IPS DF 19.7 (cell line): ENCODE measurements at regions not wholly inside any gene's neighbourhood (a gene's known extent, or its start where the extent isn't known, plus 50 kb on each side); places are given as distances from the start of the nearest gene placed in this dataset.
"Not testable (repeated sequence)": the region's sequence is repeated elsewhere in the genome, so short reads cannot be mapped to it uniquely, and the experiment has no call there.

Source experiments
- DNase-seq: peaks from one replicate; pipeline ENCODE4 v3.0.0-alpha.2; 2013; ENCODE audit warnings: low read depth, low spot score

DNA sequence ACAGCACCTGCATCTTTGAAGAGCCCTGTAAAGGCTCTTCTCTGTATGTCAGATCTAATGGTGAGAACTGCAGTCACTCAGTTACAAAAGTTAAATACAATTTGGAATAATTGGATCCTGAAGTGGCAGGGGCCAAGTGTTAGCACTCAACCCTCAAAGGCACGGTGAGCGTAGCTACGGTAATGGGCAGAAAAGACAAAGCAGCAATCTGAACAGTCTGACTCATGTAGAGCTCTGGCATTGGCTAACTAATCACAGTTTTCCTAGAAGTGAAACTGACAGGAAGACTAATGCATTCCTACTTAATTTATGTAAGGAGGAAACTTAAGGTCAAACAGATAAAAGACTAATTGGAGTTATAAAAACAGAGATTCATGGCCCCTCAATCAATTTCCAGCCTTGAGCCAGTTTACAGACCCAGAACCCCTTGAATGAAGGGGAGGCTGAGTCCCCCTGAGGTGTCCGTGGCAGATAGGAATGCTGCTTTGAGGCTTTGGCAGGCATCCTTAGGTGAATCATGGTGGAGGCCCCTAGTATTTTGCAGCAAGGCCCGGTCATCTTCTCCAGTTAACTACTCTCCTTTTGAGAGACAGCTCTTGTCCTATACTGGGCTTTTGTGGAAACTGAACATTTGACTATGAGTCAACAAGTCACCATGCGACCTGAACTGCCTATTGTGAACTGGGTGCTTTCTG lies 450.7 kb downstream of the ZNF33B start:
- DNase-seq, result not testable (repeated sequence)

DNA sequence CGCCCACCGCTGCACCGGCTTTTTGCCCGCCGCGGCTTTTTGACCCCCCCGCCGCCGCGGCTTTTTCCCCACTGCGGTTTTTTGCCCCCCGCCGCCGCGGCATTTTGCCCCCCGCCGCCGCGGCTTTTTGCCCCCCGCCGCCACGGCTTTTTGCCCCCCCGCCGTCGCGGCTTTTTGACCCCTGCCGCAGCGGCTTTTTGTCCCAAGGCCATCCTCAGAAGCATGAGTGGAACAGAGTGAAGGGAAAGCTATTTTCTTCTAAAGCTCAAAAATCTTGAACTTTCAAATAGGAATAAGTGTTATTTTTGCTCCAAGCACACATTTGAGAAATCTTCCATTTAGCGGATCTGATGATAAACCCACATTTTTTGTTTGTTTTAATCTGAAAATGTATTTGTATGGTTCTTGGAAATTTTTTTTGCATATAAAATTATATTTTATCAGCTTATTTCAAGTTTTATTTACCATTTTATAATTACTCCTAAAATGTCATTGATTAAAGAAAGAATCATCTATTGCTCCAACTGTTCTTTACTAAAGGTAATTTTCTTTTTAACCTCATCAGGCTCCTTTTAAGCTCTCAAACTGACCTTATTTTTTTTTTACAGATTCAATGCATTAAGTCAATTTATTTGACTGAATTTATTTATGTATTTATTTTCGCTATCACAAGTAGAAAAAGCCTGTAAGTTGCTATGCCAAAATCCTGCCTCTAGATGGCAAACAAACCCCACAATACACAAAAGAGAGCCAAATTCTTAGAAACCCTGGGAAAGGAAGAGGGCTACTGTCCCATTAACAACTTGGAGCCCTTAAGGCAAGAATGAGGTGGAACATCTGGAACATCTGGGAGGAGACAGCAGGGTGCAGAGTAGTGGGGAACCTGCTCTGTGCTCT lies 460.3 kb downstream of the ZNF33B start:
- not testable (repeated sequence) for DNase-seq

DNA sequence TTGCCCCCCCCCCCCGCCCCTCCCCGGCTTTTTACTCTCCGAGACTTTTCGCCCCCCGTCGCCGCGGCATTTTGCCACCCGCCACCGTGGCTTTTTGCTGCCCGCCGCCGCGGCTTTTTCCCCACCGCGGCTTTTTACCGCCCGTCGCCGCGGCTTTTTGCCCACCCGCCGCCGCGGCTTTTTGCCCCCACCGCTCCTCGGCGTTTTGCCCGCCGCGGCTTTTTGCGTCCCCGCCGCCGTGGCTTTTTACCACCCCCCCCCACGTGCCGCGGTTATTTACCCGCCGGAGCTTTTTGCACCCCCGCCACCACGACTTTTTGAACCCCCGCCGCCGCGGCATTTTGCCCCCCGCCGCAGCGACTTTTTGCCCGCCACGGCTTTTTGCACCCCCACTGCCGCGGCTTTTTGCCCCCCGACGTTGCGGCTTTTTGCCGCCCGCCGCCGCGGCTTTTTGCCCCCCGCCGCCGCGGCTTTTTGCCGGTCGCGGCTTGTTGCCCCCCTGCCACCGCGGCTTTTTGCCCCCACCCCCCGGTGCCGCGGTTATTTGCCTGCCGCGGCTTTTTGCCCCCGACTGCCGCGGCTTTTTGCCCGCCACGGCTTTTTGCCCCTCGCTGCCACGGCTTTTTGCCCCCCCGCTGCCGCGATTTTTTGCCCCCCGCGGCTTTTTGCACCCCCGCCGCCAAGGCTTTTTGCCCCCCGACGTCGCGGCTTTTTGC lies 461.1 kb downstream of the ZNF33B start:
- no peak for DNase-seq

DNA sequence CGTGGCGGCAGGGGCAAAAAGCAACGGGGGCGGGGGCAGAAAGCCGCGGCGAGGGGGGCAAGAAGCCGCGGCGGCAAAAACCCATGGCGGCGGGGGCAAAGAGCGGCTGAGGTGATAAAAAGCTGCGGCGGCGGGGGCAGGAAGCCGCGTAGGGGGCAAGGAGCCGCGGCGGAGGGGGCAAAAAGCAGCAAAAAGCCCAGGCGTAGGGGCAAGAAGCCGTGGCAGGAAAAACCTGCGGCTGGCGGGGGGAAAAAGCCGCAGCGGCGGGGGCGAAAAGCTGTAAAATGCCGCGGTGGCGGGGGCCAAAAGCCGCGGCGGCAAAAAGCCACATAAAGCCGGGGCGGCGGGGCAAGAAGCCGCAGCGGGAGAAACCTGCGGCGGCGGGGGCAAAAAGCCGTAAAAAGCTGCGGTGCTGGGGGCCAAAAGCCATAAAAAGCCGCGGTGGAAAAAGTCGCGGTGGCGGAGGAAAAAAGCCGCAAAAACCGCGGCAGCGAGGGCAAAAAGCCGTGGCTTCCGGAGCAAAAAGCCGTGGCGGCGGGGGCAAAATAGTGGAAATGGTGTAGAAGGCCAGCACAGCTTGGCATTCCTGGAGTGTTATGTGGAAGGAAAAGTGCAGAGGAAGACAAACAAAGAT lies 487.8 kb downstream of the ZNF33B start:
- DNase-seq, result no peak

DNA sequence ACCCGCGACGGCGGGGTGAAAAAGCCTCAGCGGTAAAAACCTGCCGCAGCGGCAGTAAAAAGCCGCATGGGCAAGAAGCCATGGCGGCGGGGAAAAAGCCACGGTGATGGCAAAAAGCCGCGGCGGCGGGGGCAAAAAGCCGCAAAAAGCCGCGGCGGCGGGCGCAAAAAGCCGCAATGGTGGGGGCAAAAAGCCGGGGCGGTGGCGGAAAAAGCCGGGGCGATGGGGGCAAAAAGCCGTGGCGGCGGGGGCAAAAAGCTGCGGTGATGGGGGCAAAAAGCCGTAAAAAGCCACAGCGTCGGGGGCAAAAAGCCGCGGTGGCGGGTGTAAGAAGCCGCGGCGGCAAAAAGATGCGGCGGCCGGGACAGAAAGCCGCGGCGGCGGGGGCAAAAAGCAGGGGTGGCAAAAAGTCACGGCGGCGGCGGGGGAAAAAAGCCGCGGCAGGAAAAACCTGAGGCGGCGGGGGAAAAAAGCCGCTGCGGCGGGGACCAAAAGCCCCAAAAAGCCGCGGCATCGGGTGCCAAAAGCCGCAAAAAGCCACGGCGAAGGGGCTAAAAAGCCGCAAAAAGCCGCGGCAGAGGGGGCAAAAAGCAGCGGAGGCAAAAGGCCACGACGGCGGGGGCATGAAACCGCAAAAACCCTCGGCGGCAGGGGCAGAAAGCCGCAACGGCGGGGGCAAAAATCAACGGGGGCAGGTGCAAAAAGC lies 488.5 kb downstream of the ZNF33B start:
- DNase-seq, result no peak

DNA sequence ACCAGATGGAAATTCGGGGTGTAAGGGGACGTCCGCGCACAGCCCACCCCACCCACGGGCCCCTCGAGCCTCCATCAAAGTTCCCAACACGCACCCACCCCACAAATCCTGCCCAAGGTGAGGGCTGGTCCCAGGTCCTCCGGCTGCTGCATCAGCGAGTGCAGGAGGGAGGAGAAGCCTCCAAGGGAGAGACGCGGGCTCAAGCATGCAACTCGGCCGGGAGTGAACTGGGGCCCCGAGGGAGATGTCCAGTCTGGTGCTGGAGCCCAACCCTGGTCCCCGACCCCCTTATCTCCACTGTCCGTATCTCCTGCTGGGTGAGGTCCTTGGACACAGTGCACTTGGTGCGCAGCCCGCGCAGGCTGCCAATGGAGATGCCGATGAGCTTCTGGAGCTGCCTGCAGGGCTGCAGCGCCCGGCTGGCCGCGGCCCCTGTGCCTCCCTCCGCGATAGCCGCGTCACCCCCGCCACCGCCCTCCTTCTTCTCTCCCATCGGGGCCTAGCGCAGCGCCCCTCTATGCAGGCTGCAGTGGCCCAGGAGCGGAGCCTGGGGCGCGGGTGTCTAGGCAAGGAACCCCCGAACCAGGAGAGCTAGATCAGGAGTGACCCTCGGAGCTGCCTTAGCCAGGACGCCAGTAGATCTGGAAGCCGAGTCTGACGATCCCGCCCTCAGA lies 489.2 kb downstream of the ZNF33B start:
- no peak for DNase-seq

DNA sequence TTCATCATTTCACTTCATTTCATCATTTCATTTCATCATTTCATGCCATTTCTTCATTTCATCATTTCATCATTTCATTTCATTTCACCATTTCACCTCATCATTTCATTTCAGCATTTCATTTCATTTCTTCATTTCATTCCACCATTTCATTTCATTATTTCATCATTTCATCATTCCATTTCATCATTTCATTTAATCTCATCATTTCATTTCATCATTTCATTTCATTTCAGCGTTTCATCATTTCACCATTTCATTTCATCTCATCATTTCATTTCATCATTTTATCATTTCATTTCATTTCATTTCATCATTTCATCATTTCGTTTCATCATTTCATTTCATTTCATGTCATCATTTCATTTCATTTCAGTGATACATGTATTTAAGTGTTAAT lies 492.2 kb downstream of the ZNF33B start:
- not testable (repeated sequence) for DNase-seq

DNA sequence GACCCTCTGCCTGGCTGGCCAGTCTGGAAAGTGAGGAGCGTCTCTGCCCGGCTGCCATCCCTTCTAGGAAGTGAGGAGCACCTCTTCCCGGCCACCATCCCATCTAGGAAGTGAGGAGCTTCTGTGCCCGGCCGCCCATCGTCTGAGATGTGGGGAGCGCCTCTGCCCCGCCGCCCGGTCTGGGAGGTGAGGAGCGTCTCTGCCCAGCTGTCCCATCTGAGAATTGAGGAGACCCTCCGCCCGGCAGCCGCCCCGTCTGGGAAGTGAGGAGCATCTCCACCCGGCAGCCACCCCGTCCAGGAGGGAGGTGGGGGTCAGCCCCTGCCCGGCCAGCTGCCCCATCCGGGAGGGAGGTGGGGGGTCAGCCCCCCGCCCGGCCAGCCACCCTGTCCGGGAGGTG lies 500.3 kb downstream of the ZNF33B start:
- DNase-seq, result not testable (repeated sequence)

DNA sequence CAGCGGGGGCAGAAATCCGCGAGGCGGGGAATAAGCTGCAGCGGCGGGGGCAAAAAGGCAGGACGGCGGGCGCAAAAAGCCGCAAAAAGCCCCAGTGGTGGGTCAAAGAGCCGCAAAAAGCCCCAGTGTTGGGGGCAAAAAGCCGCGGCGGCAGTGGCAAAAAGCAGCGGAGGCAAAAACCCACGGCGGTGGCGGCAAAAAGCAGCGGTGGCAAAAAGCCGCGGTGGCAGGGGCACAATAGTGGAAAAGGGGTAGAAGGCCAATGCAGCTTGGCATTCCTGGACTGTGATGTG lies 525.3 kb downstream of the ZNF33B start:
- DNase-seq, result no peak

DNA sequence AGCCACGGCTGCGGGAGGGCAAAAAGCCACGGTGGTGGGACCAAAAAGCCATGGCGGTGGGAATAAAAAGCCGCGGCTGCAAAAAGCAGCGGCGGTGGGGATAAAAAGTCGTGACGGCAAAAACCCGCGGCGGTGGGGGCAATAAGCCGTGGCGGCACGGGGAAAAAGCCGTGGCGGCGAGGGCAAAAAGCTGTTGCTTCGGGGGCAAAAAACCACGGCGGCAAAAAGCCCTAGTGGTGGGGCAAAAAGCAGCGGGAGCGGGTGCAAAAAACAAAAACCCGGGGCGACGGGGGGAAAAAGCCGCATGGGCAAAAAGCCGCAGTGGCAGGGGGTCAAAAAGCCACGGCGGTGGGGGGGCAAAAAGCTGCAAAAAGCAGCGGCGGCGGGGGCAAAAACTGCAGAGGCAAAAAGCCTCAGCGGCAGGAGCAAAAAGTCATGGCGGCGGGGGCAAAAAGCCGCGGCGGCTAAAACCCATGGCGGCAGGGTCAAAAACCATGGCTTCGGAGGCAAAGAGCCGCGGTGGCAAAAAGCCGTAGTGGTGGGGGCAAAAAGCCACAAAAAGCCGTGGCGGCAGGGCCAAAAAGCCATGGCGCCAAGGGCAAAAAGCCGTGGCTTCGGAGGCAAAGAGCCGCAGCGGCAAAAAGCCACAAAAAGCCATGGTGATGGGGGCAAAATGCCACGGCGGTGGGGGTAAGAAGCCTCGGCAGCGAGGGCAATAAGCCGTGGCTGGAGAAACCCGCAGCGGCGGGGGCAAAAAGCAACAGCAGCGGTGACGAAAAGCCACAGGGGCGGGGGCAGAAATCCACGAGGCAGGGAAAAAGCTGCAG lies 525.8 kb downstream of the ZNF33B start:
- DNase-seq, result no peak

DNA sequence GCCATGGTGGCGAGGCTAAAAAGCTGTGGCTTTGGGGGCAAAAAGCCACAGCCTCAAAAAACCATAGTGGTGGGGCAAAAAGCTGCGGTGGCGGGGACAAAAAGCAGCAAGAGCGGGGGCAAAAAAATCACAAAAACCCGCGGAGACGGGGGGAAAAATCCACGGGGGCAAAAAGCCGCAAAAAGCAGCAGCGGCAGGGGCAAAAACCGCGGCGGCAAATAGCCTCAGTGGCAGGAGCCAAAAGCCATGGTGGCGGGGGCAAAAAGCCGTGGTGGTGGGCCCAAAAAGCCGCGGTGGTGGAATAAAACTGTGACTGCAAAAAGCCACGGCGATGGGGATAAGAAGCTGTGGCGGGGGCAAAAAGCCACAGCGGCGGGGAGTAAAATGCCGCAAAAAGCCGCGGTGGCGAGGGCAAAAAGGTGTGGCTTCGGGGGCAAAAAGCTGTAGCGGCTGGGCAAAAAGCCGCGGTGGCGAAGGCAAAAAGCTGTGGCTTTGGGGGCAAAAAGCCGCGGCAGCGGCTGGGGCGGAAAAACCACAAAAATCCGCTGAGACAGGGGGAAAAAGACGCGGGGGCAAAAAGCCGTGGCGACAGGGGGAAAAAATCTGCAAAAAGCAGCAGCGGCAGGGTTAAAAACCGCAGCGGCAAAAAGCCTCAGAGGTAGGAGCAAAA lies 526.6 kb downstream of the ZNF33B start:
- no peak for DNase-seq

DNA sequence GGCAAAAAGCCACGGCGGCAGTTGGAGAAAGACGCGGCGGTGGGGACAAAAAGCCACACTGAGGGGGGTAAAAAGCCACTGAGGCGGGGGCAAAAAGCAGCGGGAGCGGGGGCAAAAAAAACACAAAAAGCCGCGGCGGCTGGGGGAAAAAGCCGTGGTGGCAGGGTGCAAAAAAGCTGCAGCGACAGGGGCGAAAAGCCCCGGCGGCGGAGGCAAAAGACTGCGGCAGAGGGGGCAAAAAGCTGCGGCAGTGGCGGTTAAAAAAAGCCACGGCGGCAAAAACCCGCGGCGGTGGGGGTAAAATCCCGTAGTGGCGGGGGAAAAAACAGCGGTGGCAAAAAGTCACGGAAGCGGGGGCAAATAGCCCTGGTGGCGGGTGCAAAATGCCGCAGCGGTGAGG lies 527.3 kb downstream of the ZNF33B start:
- no peak for DNase-seq
